ENCODE measurements at regions not wholly inside any gene's neighbourhood (a gene's known extent, or its start where the extent isn't known, plus 50 kb on each side); places are given as distances from the start of the nearest gene placed in this dataset.

GRCh38 chr20:39130627-39131026, 168.5 kb downstream of the DHX35 start:
- TF ChIP-seq, protein P1, sequence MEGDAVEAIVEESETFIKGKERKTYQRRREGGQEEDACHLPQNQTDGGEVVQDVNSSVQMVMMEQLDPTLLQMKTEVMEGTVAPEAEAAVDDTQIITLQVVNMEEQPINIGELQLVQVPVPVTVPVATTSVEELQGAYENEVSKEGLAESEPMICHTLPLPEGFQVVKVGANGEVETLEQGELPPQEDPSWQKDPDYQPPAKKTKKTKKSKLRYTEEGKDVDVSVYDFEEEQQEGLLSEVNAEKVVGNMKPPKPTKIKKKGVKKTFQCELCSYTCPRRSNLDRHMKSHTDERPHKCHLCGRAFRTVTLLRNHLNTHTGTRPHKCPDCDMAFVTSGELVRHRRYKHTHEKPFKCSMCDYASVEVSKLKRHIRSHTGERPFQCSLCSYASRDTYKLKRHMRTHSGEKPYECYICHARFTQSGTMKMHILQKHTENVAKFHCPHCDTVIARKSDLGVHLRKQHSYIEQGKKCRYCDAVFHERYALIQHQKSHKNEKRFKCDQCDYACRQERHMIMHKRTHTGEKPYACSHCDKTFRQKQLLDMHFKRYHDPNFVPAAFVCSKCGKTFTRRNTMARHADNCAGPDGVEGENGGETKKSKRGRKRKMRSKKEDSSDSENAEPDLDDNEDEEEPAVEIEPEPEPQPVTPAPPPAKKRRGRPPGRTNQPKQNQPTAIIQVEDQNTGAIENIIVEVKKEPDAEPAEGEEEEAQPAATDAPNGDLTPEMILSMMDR (IDR thresholded peaks at IDR 0.05) = no peak
- TF ChIP-seq POLR2A (IDR thresholded peaks at IDR 0.05) (no peak), EP300 (IDR thresholded peaks at IDR 0.05) (no peak), POLR2AphosphoS5 (IDR thresholded peaks at IDR 0.05) (no peak)

All from sigmoid colon (tissue), 4 donors.